NB4 (cell line): ENCODE measurements at regions not wholly inside any gene's neighbourhood (a gene's known extent, or its start where the extent isn't known, plus 50 kb on each side); places are given as distances from the start of the nearest gene placed in this dataset.

Experiments
- POLR2A ChIP-seq: IDR thresholded peaks from 2 replicates; pipeline ENCODE4 v1.6.1; 2011; ENCODE audit warnings: mild to moderate bottlenecking; ENCODE audit not compliant: insufficient read length; ENCODE audit errors: extremely low read depth
- TF ChIP-seq, protein P1 (sequence below): IDR thresholded peaks from one replicate; pipeline ENCODE4 v1.5.1; 2012; ENCODE audit warnings: low read depth, low read length
- TF ChIP-seq, protein P2 (sequence below): IDR thresholded peaks from 2 replicates; pipeline ENCODE4 v1.6.1; 2011; ENCODE audit warnings: low read depth, low read length

DNA sequence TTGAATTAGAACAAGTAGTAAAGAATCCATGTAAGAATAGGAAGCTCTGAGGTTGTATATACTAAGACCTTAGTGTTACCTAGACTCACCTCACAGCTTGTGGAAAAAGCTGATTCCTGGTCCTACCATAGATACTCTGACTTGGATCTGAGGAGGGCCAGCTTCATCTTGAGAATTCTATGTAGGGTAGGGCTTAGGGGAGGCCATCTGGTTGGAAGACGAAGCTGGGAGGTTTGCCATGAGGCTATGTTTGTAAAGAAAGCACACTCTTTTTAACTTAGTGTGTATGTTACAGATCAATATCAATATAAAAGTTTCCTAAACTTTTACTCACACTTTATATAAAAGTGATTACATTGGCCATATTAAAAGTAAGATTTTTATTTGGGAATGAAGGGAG, 77.1 kb upstream of the GALNT5 start:
- TF ChIP-seq, protein P1, sequence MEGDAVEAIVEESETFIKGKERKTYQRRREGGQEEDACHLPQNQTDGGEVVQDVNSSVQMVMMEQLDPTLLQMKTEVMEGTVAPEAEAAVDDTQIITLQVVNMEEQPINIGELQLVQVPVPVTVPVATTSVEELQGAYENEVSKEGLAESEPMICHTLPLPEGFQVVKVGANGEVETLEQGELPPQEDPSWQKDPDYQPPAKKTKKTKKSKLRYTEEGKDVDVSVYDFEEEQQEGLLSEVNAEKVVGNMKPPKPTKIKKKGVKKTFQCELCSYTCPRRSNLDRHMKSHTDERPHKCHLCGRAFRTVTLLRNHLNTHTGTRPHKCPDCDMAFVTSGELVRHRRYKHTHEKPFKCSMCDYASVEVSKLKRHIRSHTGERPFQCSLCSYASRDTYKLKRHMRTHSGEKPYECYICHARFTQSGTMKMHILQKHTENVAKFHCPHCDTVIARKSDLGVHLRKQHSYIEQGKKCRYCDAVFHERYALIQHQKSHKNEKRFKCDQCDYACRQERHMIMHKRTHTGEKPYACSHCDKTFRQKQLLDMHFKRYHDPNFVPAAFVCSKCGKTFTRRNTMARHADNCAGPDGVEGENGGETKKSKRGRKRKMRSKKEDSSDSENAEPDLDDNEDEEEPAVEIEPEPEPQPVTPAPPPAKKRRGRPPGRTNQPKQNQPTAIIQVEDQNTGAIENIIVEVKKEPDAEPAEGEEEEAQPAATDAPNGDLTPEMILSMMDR = no peak
- TF ChIP-seq POLR2A = no peak
- TF ChIP-seq, protein P2, sequence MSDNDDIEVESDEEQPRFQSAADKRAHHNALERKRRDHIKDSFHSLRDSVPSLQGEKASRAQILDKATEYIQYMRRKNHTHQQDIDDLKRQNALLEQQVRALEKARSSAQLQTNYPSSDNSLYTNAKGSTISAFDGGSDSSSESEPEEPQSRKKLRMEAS = no peak
